CD4-positive, CD25-positive, alpha-beta regulatory T cell (primary cell): ENCODE measurements at regions not wholly inside any gene's neighbourhood (a gene's known extent, or its start where the extent isn't known, plus 50 kb on each side); places are given as distances from the start of the nearest gene placed in this dataset.

Experiments
- ATAC-seq, 2 donors: fragments of 150-1000 bp; cut with Tn5 transposase; one replicate each; pipeline ENCODE4 v1.10.0; 2021; ENCODE audit warnings: low read depth in 2 of 2, moderate number of reproducible peaks in 2 of 2, moderate library complexity in 1 of 2
- DNase-seq, 3 donors: peaks; one replicate each; pipeline versions ENCODE4 v3.0.0 to v3.0.0-alpha.2; 2012 to 2022; ENCODE audit warnings: mixed read lengths in 1 of 3
- H3K27ac ChIP-seq: one replicate; pipeline ENCODE4 v1.7.0; 2013; ENCODE audit warnings: mild to moderate bottlenecking, low read length; ENCODE audit not compliant: insufficient read depth, poor library complexity, severe bottlenecking
- H3K27me3 ChIP-seq: one replicate; pipeline ENCODE4 v1.7.0; 2013; ENCODE audit warnings: low read length; ENCODE audit not compliant: control insufficient read depth, insufficient read depth
- H3K36me3 ChIP-seq: one replicate; pipeline ENCODE4 v1.7.0; 2013; ENCODE audit warnings: mild to moderate bottlenecking, low read length, moderate library complexity; ENCODE audit not compliant: control insufficient read depth, insufficient read depth
- H3K4me1 ChIP-seq: 2 replicates; pipeline ENCODE4 v1.7.0; 2013; ENCODE audit warnings: mild to moderate bottlenecking, low read length; ENCODE audit not compliant: insufficient read depth, control insufficient read depth, poor library complexity, severe bottlenecking
- H3K4me3 ChIP-seq: one replicate; pipeline ENCODE4 v1.7.0; 2013; ENCODE audit warnings: low read depth, mild to moderate bottlenecking, low read length, moderate library complexity
- H3K9me3 ChIP-seq, 2 experiments: 1 replicate in 1 of 2; 2 replicates in 1 of 2; pipeline ENCODE4 v1.7.0; 2013; ENCODE audit warnings: low read length in 2 of 2, mild to moderate bottlenecking in 1 of 2, moderate library complexity in 1 of 2; ENCODE audit not compliant: control insufficient read depth in 2 of 2
- H3K27ac Mint-ChIP-seq, 3 donors: one replicate each; pipeline ENCODE4 v1.8.0; 2020 to 2022; ENCODE audit warnings: mild to moderate bottlenecking in 3 of 3, mixed read lengths in 3 of 3, moderate library complexity in 2 of 3
- H3K27me3 Mint-ChIP-seq: one replicate; pipeline ENCODE4 v1.8.0; 2022; ENCODE audit warnings: mild to moderate bottlenecking, mixed read lengths
- H3K36me3 Mint-ChIP-seq: one replicate; pipeline ENCODE4 v1.8.0; 2020; ENCODE audit warnings: mixed read lengths
- H3K4me1 Mint-ChIP-seq, 4 donors: one replicate each; pipeline ENCODE4 v1.8.0; 2020 to 2022; ENCODE audit warnings: mixed read lengths in 4 of 4, mild to moderate bottlenecking in 1 of 4
- H3K4me3 Mint-ChIP-seq, 4 donors: one replicate each; pipeline ENCODE4 v1.8.0; 2020 to 2022; ENCODE audit warnings: mild to moderate bottlenecking in 4 of 4, mixed read lengths in 4 of 4, moderate library complexity in 3 of 4
- H3K9me3 Mint-ChIP-seq, 7 donors: one replicate each; pipeline ENCODE4 v1.8.0; 2020 to 2022; ENCODE audit warnings: mixed read lengths in 7 of 7, mild to moderate bottlenecking in 3 of 7, moderate library complexity in 2 of 7

DNA sequence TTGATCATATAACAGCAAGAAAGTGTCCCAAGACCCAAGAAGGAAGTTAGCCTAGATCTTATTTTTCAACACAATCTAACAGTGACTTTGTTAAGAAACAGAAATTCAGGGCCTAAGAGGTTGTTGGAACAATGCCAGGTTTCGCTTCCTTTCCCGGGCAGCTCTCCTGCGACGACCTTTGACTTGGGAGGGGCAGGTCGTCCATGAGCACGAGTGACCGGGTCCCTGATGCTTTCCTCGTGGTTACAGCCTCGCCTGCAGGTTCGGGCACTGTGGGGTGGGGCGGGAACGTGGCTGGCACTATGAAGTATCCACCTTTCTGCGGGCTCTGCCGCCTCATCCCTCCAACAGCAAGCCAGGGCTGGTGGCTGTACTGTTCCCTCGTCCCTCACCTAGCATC lies 90.1 kb upstream of the RGMA start:
- Mint-ChIP-seq H3K4me3 (no peak overlapping the region), H3K36me3 (no peaks in the 10 kb centered on the region), H3K27ac (no peak overlapping the region), H3K4me1 (no peaks in the 10 kb centered on the region), H3K9me3 (peaks cover 0 to 2% (median 0%) of the 10 kb centered on the region in 7 donors), H3K27me3 (peaks cover 10% of the 10 kb centered on the region)
- H3K4me3 ChIP-seq: no peak overlapping the region
- H3K27ac ChIP-seq: no peak overlapping the region
- DNase-seq: no peak
- no peaks in the 10 kb centered on the region for H3K36me3 ChIP-seq
- no peak for ATAC-seq
- H3K9me3 ChIP-seq: no peaks in the 10 kb centered on the region
- no peaks in the 10 kb centered on the region for H3K4me1 ChIP-seq
- no peaks in the 10 kb centered on the region for H3K27me3 ChIP-seq

DNA sequence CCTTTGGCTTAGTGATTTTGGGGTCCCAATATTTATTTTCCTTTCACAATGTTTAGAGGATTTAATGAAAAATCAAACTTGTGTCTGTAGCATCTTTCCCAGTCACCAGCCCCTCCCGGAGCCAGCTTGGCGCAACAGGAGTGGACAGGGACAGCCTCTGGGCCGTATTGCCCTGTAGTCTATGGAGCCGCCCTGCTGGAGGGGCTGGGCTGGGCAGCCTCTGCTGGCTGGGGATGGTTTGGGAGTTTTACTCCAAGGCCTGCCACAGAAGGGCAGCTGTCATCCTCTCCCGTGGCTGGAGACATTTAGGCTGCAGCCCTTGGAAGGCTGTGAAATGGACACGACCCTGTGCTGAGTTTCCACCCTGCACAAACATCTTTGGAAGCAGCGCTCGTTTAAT lies 89.4 kb upstream of the RGMA start:
- H3K36me3 Mint-ChIP-seq: no peaks in the 10 kb centered on the region
- Histone ChIP-seq H3K36me3 (no peaks in the 10 kb centered on the region), H3K9me3 (no peaks in the 10 kb centered on the region), H3K27me3 (no peaks in the 10 kb centered on the region), H3K4me1 (no peaks in the 10 kb centered on the region), H3K4me3 (no peak overlapping the region), H3K27ac (no peak overlapping the region)
- H3K9me3 Mint-ChIP-seq: peaks cover 0 to 2% (median 1%) of the 10 kb centered on the region in 7 donors
- H3K27ac Mint-ChIP-seq: no peak overlapping the region
- H3K4me1 Mint-ChIP-seq: no peaks in the 10 kb centered on the region
- ATAC-seq (no peak), DNase-seq (no peak)
- H3K27me3 Mint-ChIP-seq: peaks cover 13% of the 10 kb centered on the region
- no peak overlapping the region for H3K4me3 Mint-ChIP-seq

DNA sequence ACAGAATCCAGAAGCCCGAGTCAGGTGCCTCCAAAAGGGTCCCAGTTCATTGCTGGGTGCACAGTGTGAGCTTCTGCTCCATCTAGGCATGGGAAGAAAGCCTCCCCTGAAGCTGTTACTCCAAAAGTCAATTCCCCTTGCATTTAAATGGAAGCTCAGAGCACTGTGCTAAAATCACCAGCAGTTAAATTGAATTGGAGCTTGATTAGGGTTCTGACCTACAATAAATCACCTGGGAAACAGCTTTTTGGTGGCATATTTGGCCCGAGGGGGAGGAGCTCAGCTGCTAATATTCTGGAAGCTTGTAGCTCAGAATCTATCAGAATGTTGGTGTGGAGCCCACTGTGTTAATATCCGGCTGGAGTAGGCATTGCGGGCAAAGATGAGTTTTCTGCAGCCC lies 87.1 kb upstream of the RGMA start:
- Mint-ChIP-seq H3K27ac (no peak overlapping the region), H3K4me1 (no peaks in the 10 kb centered on the region), H3K9me3 (peaks cover 0 to 4% (median 2%) of the 10 kb centered on the region in 7 donors), H3K27me3 (peaks cover 21% of the 10 kb centered on the region), H3K4me3 (no peak overlapping the region), H3K36me3 (no peaks in the 10 kb centered on the region)
- no peaks in the 10 kb centered on the region for H3K27me3 ChIP-seq
- no peak for DNase-seq
- ATAC-seq: no peak
- H3K4me3 ChIP-seq: no peak overlapping the region
- H3K9me3 ChIP-seq: no peaks in the 10 kb centered on the region
- no peak overlapping the region for H3K27ac ChIP-seq
- H3K36me3 ChIP-seq: no peaks in the 10 kb centered on the region
- no peaks in the 10 kb centered on the region for H3K4me1 ChIP-seq

DNA sequence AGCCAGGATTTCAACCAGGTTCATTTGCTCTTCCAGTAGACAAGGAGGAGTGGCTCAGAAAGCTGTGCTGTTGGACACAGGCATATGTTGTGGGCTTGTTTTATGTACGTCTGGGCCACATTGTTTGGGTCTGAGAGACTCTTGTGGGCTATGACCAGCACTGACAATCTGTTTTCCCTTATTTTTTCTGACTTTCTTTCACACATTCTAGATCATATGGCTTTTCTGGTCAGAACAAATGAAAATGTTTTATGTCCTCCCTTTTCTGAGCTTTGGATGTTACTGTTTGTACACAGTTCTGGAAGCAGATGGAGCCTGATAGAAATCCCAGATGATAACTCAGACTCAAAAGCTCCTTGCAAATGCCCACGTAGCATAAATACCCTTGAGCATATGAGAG lies 85.8 kb upstream of the RGMA start:
- H3K36me3 ChIP-seq: no peaks in the 10 kb centered on the region
- Mint-ChIP-seq H3K4me1 (no peaks in the 10 kb centered on the region), H3K27me3 (peaks cover 21% of the 10 kb centered on the region), H3K36me3 (no peaks in the 10 kb centered on the region), H3K4me3 (no peak overlapping the region), H3K9me3 (peaks cover 0 to 4% (median 2%) of the 10 kb centered on the region in 7 donors), H3K27ac (no peak overlapping the region)
- H3K4me1 ChIP-seq: no peaks in the 10 kb centered on the region
- ATAC-seq (no peak), DNase-seq (no peak)
- H3K27ac ChIP-seq: no peak overlapping the region
- no peaks in the 10 kb centered on the region for H3K27me3 ChIP-seq
- no peak overlapping the region for H3K4me3 ChIP-seq
- no peaks in the 10 kb centered on the region for H3K9me3 ChIP-seq

DNA sequence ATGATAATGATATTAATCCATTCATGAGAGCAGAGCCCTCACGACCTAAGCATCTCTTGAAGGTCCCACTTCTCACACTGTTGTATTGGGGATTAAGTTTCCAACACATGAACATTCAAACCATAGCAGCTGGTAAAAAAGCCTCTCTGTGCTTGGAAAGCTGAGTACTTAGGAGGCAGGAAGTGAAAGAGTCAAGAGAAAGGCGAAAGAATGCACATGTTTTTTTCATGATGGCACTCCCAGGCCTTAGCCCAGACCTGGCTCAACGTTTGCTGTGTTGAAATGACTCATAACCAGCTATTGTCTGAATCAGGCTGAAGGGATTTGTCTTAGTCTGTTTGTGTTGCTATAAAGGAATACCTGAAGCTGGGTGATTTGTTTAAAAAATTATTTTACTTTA lies 84.4 kb upstream of the RGMA start:
- no peak overlapping the region for H3K27ac Mint-ChIP-seq
- no peak overlapping the region for H3K4me3 ChIP-seq
- no peaks in the 10 kb centered on the region for H3K36me3 Mint-ChIP-seq
- H3K4me1 ChIP-seq: no peaks in the 10 kb centered on the region
- H3K27me3 ChIP-seq: no peaks in the 10 kb centered on the region
- H3K4me3 Mint-ChIP-seq: no peak overlapping the region
- H3K36me3 ChIP-seq: no peaks in the 10 kb centered on the region
- H3K27me3 Mint-ChIP-seq: peaks cover 27% of the 10 kb centered on the region
- DNase-seq: no peak
- ATAC-seq: no peak
- H3K27ac ChIP-seq: no peak overlapping the region
- peaks cover 0 to 4% (median 2%) of the 10 kb centered on the region in 7 donors for H3K9me3 Mint-ChIP-seq
- H3K4me1 Mint-ChIP-seq: no peaks in the 10 kb centered on the region
- no peaks in the 10 kb centered on the region for H3K9me3 ChIP-seq

DNA sequence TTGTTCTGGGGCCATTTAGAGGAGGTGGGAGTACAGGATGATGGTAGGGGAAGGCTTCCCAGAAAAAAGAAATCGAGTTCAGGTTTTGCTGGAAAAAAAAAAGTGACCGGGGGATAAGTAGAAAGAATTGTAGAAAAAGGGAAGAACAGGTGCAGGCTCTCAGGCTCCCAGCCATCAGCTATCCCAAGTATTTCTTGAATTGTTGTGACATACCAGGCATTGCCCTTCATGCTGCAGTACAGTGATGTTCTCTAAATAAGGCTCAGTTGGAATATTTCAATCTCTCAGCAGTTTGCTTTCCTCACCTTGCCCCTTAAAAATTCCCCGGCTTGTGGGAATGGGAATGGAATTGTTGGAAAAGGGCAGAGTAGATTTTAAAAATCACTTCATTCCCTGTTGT lies 82.5 kb upstream of the RGMA start:
- Histone ChIP-seq H3K27ac (no peak overlapping the region), H3K4me3 (no peak overlapping the region), H3K36me3 (no peaks in the 10 kb centered on the region), H3K9me3 (no peaks in the 10 kb centered on the region), H3K4me1 (no peaks in the 10 kb centered on the region), H3K27me3 (no peaks in the 10 kb centered on the region)
- no peak overlapping the region for H3K27ac Mint-ChIP-seq
- ATAC-seq: no peak
- H3K4me1 Mint-ChIP-seq: no peaks in the 10 kb centered on the region
- peaks cover 30% of the 10 kb centered on the region for H3K27me3 Mint-ChIP-seq
- H3K36me3 Mint-ChIP-seq: no peaks in the 10 kb centered on the region
- H3K4me3 Mint-ChIP-seq: no peak overlapping the region
- H3K9me3 Mint-ChIP-seq: peaks cover 0 to 4% (median 2%) of the 10 kb centered on the region in 7 donors
- DNase-seq: no peak

DNA sequence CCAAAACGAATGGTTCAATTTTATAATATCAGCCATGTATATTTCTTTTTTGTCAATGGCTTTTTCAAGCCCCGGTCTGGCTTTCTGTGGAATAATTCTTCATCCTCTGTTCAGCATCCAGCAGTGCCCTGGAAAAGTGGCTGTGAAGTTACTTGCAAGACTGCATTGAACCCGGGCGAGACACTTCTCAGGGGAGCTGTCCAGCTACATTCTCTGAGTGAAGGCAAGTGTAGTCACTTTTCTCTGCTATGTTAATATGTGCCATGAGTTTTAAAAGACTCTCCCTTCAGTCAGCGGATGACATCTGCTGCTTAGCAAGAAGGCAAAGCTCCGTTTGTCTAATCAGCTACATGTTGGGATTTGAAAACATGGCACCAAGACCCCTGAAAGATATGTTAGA lies 81.3 kb upstream of the RGMA start:
- Mint-ChIP-seq H3K9me3 (peaks cover 0 to 4% (median 0%) of the 10 kb centered on the region in 7 donors), H3K27me3 (peaks cover 36% of the 10 kb centered on the region), H3K36me3 (no peaks in the 10 kb centered on the region)

DNA sequence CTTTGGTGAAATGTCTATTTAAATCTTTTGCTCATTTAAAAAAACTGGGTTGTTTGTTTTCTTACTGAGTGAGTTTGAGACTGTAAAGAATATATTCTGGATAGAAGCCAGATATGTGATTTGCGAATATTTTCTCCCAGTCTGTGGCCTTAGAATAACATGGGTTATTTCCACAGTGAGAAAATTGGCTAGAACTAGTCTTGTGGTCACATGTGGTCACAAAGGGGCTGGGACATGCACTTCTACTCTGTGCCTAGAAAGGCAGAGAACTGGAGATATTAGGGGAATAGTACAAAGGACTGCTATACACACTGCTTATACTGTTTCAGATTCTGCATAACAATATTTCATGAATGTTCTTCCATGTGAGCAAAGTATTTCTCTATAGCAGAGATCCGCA lies 79.9 kb upstream of the RGMA start:
- H3K9me3 ChIP-seq: no peaks in the 10 kb centered on the region
- no peak for DNase-seq
- no peak overlapping the region for H3K27ac Mint-ChIP-seq
- H3K4me1 Mint-ChIP-seq: peaks cover 0 to 4% (median 0%) of the 10 kb centered on the region in 4 donors
- H3K4me3 ChIP-seq: no peak overlapping the region
- peaks cover 32% of the 10 kb centered on the region for H3K27me3 Mint-ChIP-seq
- H3K27ac ChIP-seq: no peak overlapping the region
- no peaks in the 10 kb centered on the region for H3K36me3 ChIP-seq
- no peak overlapping the region for H3K4me3 Mint-ChIP-seq
- H3K36me3 Mint-ChIP-seq: no peaks in the 10 kb centered on the region
- H3K4me1 ChIP-seq: no peaks in the 10 kb centered on the region
- ATAC-seq: no peak
- peaks cover 0 to 4% (median 0%) of the 10 kb centered on the region in 7 donors for H3K9me3 Mint-ChIP-seq
- no peaks in the 10 kb centered on the region for H3K27me3 ChIP-seq

More for the DNA sequence above, 81.3 kb upstream of the RGMA start:
- Histone ChIP-seq H3K4me3 (no peak overlapping the region), H3K9me3 (no peaks in the 10 kb centered on the region), H3K27me3 (no peaks in the 10 kb centered on the region), H3K36me3 (no peaks in the 10 kb centered on the region), H3K4me1 (no peaks in the 10 kb centered on the region), H3K27ac (no peak overlapping the region)
- DNase-seq (no peak), ATAC-seq (no peak)
- Mint-ChIP-seq H3K4me3 (no peak overlapping the region), H3K4me1 (no peaks in the 10 kb centered on the region), H3K27ac (no peak overlapping the region)
